Prostate gland (tissue), 2 donors: ENCODE measurements at regions not wholly inside any gene's neighbourhood (a gene's known extent, or its start where the extent isn't known, plus 50 kb on each side); places are given as distances from the start of the nearest gene placed in this dataset.

ENCODE experiments used
- DNase-seq: peaks from one replicate; pipeline ENCODE4 v3.0.0-alpha.2; 2019; ENCODE audit warnings: low spot score
- H3K27ac ChIP-seq, 2 donors: fragments of 200-600 bp; sonication (generic); 2 replicates each; pipeline ENCODE4 v1.5.1; 2017 to 2019
- H3K27me3 ChIP-seq: fragments of 200-600 bp; sonication (generic); replicated peaks from 2 replicates; pipeline ENCODE4 v1.5.1; 2019; ENCODE audit not compliant: insufficient read depth
- H3K36me3 ChIP-seq, 2 donors: fragments of 200-600 bp; sonication (generic); 1 replicate in 1 of 2; 2 replicates in 1 of 2; pipeline versions ENCODE4 v1.5.1 to v1.8.1; 2017 to 2019
- H3K4me1 ChIP-seq: fragments of 200-600 bp; sonication (generic); replicated peaks from 2 replicates; pipeline ENCODE4 v1.5.1; 2019
- H3K4me3 ChIP-seq, 2 donors: fragments of 200-600 bp; sonication (generic); 2 replicates each; pipeline ENCODE4 v1.5.1; 2017 to 2019
- H3K9me3 ChIP-seq: fragments of 200-600 bp; sonication (generic); 2 replicates; pipeline ENCODE4 v1.5.1; 2017
- POLR2A ChIP-seq: fragments of 450-650 bp; IDR thresholded peaks from one replicate; pipeline ENCODE4 v1.6.1; 2016; ENCODE audit warnings: antibody characterized with exemption, mild to moderate bottlenecking
- POLR2AphosphoS5 ChIP-seq: sonication (generic); formaldehyde crosslinking; IDR thresholded peaks from one replicate; pipeline ENCODE4 v1.6.1; 2017; ENCODE audit warnings: antibody characterized with exemption
- WGBS: methylation state at CpG from one replicate; pipeline ENCODE4 v1.1.5; 2018; 5-methylcytosine and 5-hydroxymethylcytosine counted together
- intact Hi-C: fragments of 100-400 bp; cut with DNase I; formaldehyde crosslinking; loops from one replicate; pipeline ENCODE4 v1.14.2; 2022
- TF ChIP-seq, protein P1 (sequence below), 4 experiments: fragments of 200-600 bp in 2 of 4; fragments of 450-650 bp in 2 of 4; sonication (generic) in 2 of 4; IDR thresholded peaks; 1 replicate in 3 of 4; 2 replicates in 1 of 4; pipeline ENCODE4 v1.5.1; 2016 to 2019; ENCODE audit warnings: antibody characterized with exemption in 4 of 4, mild to moderate bottlenecking in 2 of 4, moderate library complexity in 2 of 4

DNA sequence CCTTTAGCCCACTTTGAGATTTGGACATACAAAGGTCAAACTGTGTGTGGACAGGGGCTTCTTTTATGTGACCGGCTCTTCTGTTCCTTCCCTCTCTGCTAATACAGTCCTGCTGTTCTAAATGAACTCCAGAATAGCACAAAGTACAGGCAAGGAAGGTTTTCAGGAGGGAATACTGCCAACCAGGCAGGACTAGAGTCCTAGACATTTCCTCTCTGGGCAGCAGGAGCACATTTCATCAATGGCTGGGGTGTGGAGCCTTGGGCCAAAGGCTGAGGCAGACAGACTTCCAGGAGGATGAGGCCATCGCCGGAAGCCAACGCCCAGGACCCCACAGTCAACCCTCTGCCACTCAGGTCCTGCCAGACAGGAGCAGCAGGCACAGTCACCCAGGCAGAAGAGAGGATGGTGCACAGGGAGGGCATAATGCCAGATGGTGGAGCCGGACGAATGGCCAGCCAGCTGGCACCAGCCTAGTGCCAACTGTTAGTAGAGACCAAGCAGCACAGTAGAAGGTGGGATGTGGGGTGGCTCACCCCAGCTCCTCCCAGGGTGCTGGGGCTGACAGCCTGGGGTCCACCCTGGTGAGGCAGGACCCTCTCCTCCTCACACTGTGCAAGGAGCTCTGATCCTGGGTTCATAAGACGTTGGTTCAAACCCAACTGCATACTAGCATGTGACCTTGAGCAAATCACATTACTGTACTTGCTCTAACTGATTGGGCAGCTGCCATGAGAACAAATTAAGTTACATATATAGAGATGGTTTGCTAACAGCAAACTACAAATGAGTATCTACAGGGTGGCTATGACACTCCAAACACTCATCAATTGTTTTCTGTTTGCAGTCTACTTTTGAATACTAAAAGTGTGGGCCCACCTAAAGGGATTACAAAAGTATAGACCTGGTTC, 410.7 kb downstream of the SIPA1L2 start:
- Histone ChIP-seq H3K27ac (no peak overlapping the region), H3K4me3 (no peak overlapping the region), H3K9me3 (no peaks in the 10 kb centered on the region), H3K4me1 (no peaks in the 10 kb centered on the region), H3K27me3 (no peaks in the 10 kb centered on the region), H3K36me3 (no peaks in the 10 kb centered on the region)
- no peak for TF ChIP-seq POLR2AphosphoS5
- TF ChIP-seq POLR2A = no peak
- TF ChIP-seq, protein P1, sequence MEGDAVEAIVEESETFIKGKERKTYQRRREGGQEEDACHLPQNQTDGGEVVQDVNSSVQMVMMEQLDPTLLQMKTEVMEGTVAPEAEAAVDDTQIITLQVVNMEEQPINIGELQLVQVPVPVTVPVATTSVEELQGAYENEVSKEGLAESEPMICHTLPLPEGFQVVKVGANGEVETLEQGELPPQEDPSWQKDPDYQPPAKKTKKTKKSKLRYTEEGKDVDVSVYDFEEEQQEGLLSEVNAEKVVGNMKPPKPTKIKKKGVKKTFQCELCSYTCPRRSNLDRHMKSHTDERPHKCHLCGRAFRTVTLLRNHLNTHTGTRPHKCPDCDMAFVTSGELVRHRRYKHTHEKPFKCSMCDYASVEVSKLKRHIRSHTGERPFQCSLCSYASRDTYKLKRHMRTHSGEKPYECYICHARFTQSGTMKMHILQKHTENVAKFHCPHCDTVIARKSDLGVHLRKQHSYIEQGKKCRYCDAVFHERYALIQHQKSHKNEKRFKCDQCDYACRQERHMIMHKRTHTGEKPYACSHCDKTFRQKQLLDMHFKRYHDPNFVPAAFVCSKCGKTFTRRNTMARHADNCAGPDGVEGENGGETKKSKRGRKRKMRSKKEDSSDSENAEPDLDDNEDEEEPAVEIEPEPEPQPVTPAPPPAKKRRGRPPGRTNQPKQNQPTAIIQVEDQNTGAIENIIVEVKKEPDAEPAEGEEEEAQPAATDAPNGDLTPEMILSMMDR (IDR thresholded peaks at IDR 0.05) = no peak
- no peak for DNase-seq
- intact Hi-C loops = no loop called here
- 59% methylated on average over 7 of the region's 7 CpGs for WGBS

DNA sequence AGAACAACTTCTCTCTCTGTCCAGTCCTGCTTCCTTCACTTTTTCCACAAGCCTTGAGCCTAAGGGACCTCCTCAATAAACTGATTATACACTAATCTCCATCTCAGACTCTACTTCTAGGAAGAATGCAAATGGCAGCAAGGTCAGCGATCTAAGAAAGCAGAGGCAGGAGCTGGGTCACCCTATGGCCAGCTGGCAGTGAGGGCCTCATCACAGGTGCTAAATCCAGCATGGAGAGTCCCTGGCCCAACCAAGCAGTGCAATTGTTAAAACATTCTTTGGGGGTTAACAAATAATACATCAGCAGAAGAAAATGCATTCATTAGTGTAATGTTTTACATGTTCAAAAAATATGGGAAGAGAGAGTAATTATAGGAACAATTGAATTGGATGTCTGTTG, 416.0 kb downstream of the SIPA1L2 start:
- TF ChIP-seq POLR2A (no peak), POLR2AphosphoS5 (no peak)
- TF ChIP-seq, protein P1 (IDR thresholded peaks at IDR 0.05) = no peak
- Histone ChIP-seq H3K9me3 (no peaks in the 10 kb centered on the region), H3K36me3 (no peaks in the 10 kb centered on the region), H3K27ac (no peak overlapping the region), H3K4me3 (no peak overlapping the region), H3K27me3 (no peaks in the 10 kb centered on the region), H3K4me1 (no peaks in the 10 kb centered on the region)
- 87% methylated on average over 1 of the region's 1 CpG for WGBS
- no peak for DNase-seq
- intact Hi-C loops = no loop called here

DNA sequence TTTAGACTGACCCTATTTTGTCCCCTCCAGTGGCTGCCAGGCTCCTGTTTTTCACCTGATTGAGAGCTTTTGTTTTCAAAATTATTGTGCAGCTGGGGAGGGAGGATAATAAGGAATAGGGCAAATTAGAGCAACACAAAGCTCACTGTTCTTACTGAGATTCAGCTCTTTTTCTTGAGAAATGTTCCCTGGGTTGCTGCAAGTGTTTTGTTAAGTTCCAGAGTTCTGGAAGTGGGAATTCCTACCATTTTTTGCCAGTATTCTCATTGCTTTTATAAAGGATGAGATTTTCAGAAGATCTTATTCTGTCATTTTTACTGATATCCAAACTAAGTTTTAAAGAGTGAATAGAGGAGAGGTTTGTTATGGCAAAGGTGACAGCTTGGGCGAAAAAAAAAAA, 417.7 kb downstream of the SIPA1L2 start:
- DNase-seq = no peak
- no peak overlapping the region for H3K27ac ChIP-seq
- 59% methylated on average over 1 of the region's 1 CpG for WGBS

DNA sequence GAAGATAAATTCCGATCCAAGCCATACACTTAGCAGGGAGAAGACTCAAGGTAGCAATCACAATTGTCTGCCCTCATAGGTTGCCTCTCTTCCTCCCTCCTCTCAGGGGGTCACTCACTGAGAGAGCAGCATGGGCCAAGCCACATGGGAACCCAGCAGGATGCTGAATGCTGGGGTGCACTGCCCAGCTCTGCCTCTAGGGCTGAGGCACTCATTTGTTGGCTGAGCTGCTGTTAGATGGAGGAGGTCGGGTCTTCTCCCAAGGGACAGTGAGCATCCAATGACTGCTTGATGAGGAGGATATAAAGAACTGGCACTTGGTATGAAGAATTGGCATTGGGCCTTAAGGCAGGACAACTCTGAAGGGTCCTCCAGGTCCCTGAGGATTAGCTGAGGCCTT, 418.8 kb downstream of the SIPA1L2 start:
- DNase-seq = no peak
- TF ChIP-seq, protein P1 (IDR thresholded peaks at IDR 0.05) = no peak
- TF ChIP-seq POLR2A = no peak
- no peak for TF ChIP-seq POLR2AphosphoS5
- Histone ChIP-seq H3K9me3 (no peaks in the 10 kb centered on the region), H3K4me3 (no peak overlapping the region), H3K4me1 (no peaks in the 10 kb centered on the region), H3K27ac (no peak overlapping the region), H3K27me3 (no peaks in the 10 kb centered on the region), H3K36me3 (no peaks in the 10 kb centered on the region)
- intact Hi-C loops = no loop called here
- 92% methylated on average over 2 of the region's 2 CpGs for WGBS

More for the DNA sequence above, 417.7 kb downstream of the SIPA1L2 start:
- Histone ChIP-seq H3K4me1 (no peaks in the 10 kb centered on the region), H3K4me3 (no peak overlapping the region), H3K9me3 (no peaks in the 10 kb centered on the region), H3K27me3 (no peaks in the 10 kb centered on the region), H3K36me3 (no peaks in the 10 kb centered on the region)
- intact Hi-C loops = no loop called here
- TF ChIP-seq POLR2A (no peak), POLR2AphosphoS5 (no peak)
- TF ChIP-seq, protein P1 (IDR thresholded peaks at IDR 0.05) = no peak

DNA sequence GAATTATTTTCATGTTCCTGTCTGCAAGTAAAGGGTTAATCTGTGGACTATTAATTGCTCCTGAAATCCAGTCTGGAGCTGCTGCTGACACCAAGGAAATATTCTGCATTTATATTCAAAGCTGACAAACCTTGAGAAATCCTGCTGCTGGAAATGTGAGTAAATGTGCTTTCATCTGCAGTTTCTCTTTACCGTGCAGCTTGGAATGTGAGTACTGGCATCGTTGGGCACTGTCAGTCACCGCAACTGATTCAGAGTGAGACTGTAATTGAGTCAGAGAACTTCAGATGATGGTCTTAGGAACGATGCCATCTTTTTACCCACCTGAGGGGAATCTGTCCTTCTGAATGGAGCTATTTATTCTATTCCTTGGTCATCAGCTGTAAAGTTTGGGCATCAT, 420.6 kb downstream of the SIPA1L2 start:
- H3K27me3 ChIP-seq = no peaks in the 10 kb centered on the region
- WGBS = 51% methylated on average over 4 of the region's 4 CpGs
- H3K9me3 ChIP-seq = no peaks in the 10 kb centered on the region
- no peak overlapping the region for H3K27ac ChIP-seq
- intact Hi-C loops = no loop called here
- H3K4me1 ChIP-seq = no peaks in the 10 kb centered on the region
- TF ChIP-seq POLR2AphosphoS5 (no peak), POLR2A (no peak)
- TF ChIP-seq, protein P1 (IDR thresholded peaks at IDR 0.05) = no peak
- no peak overlapping the region for H3K4me3 ChIP-seq
- DNase-seq = no peak
- H3K36me3 ChIP-seq = no peaks in the 10 kb centered on the region
